ENCODE measurements at regions not wholly inside any gene's neighbourhood (a gene's known extent, or its start where the extent isn't known, plus 50 kb on each side); places are given as distances from the start of the nearest gene placed in this dataset.

DNA sequence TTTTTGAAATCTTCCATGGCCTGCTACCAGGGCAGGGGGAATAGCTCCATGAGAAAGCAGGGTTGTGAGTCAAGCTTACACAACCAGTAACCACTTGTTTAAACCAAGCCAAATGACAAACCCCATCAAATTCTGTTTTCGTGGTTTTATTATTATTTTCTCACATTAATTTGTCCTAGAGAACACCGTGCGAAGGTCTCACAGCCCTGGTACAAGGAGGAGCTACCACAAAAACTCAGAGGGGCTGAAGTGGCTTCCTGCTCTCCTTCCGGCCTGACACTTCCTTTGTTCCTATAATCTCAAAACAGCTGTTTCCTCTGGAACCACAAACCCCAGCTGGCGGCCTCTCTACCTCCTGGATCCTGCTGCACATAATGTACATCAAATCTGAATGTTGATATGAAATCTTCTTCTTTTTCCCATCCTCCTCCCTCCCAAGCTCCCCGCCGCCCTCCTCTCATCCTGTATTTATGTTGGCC, 375.9 kb downstream of the MCTP2 start:
- no peak for DNase-seq

DNA sequence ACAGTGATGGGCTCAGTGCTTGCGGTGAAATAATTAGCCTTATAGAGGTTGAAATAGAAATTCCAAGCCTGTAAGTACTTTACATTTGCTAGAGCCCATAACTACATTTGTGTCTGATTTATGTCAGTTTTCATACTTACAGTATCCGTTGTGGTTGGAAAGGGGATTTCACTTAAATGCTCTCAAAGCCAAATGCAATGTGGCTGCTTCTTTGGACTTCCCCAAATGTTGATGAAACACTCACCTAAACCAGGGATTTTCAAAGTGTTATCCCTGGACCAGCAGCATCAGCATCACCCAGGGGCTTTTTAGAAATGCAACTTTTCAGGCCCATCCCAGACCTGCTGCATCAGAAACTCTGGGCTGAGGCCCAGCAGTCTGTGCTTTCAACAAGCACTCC, 378.7 kb downstream of the MCTP2 start:
- DNase-seq, result no peak

DNA sequence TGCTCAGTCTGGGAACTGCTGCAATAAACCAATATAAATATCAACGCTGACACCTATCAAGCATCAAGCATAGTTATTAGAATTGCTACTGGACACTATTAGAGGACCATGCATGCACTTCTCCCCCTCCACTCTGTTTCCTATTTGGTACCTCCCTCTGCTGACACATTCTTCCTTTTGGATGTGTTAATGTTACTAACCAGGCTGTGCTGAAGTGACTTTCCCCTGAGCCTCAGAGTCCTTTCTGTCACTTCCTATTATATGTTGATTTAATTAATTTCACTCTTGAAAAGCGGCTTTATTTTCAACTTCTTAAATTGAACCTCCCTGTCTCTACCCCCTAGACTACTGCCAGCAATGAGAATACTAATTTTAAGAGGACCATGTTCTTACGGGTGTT, 379.1 kb downstream of the MCTP2 start:
- no peak for DNase-seq

DNA sequence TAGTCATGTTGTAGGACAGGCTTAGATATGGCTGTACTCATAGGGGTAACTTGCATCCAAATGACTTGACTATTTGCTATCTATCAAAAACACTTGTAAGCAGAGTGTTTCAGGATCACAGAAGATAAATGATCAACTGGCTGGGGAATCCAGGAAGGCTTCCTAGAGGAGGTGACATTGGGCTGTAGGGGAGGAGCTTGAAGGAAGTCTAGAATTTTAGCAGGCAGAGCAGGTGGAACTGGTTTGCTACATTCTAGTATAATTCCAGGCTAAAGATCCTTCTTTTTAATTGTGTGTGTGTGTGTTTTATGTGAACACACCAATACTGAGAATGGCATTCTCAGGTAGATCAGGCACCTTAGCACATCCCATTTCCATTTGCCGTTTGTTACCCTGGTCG, 380.3 kb downstream of the MCTP2 start:
- no peak for DNase-seq

DNA sequence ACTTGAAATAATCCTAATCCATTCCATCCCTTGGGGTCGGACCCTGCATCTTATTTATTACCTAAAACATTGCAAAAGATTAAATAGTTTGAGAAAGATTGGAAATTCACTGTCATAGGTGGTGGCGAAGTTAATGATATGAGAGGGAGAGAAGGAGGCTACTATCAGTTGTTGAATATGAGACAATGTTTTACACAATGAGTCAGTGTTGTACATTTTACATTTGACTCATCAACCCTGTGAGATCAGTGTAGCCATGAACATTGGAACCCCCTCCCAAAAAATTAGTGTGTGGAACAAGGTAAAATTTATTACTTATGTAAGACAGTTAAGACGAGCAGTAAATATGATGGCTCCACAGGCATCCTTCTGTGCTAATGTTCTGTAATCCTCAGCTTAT, 384.3 kb downstream of the MCTP2 start:
- DNase-seq, result no peak

DNA sequence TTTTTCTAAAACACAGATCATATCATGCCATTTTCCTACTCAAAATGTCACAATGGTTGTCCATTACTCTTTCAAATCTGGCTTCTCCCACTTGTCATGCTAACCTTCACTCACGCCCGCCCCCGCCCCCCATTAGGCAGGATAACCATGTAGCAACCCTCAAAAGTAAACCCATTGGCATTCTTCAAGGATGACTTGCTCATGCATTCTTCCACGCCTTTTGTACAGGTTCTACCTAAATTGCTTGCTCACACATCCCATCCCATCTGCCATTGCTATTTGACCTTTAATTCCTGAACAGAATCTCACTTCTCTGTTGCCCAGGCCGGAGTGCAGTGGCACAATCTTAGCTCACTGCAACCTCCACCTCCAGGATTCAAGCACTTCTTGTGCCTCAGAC, 389.3 kb downstream of the MCTP2 start:
- DNase-seq, result no peak

DNA sequence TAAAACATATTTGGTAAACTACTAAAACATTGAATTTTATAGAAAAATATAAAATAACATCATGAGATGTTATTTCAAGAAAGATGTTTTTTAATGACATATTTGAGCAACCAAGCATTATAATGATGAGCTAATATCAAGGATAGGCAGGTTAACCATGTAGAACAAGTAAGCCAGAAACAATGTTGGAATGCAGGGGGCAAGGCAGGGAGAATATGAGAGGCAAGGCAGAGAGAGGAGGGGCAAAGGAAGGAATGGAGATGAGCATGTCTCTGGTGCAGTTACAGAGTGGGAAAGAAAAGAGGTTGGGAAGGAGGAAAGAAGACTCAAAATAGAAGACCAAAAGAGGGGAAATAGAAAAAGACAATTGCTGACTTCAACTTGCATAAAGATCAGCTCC, 390.4 kb downstream of the MCTP2 start:
- DNase-seq, result no peak

DNA sequence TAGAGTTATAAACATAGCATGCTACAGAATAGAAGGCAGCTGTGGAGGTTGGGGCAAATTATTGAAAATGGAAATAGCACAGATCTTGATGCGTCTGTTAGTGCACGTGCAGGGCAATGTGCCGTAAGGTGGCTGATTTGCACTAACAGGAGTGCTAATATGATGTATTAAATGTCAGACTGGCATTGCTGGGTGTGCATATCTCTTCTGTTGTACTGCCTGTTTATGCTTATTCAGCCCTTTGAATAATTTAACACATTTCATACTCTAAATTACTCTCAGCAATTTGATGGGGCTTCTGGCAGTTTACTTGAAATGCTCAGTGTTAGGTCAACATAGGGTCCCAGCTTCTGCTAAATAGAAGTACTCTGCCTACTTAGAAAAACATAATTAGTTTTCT, 395.6 kb downstream of the MCTP2 start:
- DNase-seq, result no peak

DNA sequence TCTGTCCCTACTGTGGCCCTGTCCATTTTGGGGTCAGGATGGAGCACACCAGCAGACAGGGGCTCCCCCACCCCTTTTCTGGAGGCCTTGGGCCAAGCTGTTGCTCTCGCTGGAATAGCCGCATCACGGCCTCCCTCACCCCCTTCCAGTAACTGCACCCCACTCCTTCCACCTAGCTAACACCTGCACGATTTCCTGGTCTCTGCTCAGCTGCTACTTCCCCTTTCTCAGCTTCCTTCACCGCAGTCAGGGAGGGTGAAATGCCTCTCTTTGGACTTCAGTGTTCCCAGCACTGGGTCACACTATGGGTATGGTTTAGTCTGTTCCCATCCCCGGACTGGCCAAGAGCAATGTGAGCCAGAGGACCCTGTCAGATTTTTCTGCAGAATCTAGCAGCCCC, 400.2 kb downstream of the MCTP2 start:
- DNase-seq, result no peak

DNA sequence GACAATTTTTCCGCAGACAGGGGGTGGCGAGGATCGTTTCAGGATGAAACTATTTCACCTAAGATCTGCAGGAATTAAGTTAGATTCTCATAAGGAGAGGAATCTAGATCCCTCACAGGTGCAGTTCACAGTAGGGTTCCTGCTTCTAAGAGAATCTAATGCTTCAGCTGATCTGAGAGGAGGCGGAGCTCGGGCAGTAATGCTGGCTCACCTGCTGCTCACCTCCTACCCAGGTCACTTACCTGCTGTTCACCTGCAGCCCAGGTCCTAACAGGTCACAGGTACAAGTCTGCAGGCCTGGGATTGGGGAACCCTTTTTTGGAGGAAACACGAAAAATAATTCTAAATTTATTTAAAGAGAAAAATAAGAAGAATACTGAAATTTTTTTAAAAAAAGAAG, 406.8 kb downstream of the MCTP2 start:
- DNase-seq, result no peak

DNA sequence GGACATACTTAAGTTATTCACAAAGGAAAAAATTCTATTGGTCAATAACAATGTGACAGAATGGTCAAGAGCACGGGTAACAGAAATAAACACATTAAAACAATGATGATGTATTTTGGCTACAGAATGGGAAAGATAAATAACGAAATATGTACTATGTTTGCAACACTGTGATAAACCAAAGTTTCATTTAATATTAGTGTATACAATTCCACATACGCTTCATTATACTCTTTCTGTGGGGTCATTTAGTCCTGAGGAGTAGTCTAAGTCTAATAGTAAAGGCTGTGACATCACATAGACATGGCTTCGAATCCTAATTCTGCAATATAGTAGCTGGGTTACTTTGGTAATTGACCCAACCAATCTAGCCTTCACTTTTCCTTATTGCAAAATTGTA, 408.3 kb downstream of the MCTP2 start:
- no peak for DNase-seq

DNA sequence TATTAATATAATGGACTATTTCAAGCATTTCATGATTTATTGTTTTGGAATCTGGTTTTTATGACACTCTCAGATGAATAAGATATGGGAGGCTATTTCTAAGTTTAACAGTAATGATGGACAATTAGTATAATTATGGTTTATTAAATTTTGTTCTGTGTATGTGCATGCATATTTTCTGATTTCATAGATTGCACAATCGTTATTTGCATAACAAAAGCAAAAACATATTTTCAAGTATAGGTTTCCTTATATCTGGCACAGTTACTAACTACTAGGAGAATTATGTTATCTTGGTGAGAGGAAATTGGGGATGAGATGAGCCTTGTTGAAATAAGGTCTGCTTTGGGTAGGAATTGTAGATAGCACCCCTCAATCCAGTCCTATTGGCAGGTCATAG, 413.1 kb downstream of the MCTP2 start:
- DNase-seq, result no peak

DNA sequence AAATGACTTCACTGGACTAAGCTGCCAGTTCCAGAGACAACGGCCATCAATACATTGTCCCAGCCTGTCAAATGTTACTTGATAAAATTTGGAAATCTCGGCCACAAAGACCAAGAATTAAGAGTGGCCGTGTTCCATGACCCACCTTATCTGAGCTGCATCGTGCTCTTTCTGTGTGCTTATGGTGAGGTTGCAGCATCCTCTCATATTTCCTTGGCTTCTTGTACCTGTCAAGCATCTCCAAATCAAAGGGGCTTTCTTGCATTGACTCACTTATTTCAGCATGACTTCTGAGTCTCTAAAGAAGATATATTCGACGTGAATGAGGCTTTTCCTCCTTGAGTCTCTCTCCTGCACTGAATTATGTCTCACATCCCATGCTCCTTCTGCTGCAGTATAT, 421.7 kb downstream of the MCTP2 start:
- no peak for DNase-seq

DNA sequence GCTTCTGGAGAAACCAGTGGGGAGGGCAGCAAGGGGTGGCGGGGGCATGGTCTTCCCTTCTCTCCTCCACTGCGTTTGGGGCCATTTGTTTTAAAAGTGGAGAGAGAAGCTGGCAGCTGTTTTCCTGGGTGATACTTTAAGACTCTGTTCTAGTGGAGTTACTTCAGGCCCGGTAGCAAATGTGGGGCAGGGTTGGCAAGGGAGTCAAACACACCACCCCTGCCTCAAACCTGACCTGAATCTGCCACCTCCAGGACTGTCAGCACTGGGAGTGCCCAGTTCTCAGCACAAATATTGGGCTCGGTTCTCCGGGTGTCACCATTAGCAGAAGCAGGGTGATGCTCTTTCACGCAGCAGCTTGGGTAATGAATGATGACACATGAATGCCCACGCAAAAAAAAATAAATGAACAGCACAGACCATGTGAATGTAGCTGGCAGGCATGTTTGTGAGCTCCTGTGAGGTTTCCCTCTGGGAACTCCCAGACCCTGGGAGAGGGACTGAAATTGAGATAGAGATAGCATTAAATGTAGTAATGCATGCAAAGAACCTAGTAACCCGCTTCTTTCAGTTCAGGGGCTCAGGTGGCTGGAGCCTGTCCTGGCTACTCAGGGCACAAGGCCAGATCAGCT, 424.0 kb downstream of the MCTP2 start:
- DNase-seq, result no peak

DNA sequence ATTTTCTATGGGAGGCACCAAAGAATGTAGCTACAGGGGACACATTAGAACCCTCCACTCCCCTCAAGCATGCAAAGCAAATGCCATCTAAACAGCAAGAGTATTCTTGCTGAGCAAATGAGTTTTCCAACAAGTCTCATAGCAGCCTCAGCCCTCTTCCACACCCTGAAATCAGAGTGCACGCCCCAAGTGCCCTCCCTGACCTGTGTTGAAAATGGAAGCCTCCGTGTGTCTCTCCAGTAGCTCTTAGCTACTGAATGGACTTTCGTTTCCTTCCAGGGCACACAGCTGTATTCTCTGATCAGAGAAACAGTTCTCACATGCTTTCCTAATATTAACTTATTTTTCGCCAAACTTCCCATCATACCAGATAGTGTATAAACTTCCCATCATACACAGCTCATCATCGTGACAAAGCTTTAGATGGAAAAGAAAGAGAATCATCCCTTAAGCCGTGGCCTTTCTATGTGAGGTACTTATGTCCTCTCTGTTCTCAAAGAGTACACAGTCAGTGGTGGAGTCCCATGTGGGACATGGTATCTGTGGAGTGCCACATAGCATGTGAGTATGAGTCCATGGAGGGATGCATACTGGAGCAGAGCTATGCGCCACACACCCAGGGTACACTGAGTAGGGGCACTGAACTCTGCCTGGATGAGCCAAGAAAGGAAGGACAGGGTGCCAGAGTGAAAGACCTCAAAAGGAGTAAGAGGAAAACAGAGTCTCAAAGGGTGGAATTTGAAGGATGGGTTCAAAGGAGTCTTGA, 434.5 kb downstream of the MCTP2 start:
- no peak for DNase-seq

DNA sequence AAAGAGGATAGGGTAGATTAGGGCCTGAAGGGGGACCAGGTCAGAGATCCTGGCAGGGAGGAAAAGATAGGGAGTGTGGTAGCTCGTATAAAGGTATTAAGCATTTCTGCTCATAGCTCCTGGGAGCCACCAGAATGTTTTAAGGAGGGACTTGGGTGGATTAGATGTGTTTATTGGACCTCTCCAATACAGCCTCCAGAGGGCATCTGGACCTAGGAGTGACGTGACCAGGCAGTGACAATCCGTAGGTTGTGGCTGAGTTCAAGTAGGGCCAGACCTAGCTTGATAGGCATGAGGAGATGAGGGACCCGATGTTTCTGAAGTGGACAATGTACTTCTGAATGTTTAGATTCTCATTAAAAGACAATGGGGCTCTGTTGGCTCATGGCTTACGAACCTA, 435.2 kb downstream of the MCTP2 start:
- DNase-seq, result no peak

DNA sequence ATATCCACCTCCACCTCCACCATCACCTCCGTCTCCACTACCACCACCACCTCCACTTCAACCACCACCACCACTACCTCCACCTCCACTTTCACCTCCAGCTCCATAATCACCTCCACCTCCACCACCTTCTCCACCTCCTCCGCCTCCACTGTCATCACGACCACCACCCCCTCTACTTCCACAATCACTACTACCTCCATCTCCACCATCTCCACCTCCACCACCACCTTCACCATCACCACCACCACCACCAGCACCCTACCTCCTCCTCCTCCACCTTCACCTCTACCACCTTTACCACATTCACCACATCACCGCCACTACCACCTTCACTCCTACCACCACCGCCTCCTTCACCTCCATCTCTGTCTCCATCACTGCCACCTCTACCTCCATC, 435.7 kb downstream of the MCTP2 start:
- no peak for DNase-seq

DNA sequence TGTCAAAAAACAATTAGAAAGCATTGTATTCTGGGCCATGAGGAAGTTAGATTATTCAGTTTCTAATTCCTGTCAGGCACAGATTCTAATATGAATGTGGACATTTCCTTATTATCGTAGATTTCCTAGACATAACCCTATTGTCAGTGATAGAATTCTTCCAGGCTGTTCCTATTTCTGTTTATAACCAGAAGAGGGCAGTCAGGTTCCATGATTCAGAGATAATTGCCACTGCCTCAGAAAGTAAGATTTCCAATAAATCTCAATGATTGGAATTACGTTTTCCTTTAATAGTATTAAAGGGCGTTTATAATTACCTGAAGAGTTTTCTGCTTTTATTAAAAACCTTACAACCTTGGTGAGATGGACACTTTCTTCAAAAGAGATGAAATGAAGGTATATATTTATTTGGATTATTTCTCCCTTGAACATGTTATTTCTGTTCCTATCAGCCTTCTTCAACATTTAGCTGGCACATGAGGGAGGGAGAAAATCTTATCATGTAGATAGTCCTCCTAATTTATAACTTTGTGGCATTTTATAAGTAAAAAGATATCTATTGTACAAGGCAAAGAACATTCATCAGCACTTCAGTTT, 439.2 kb downstream of the MCTP2 start:
- peak; percentile 4 for DNase-seq

DNA sequence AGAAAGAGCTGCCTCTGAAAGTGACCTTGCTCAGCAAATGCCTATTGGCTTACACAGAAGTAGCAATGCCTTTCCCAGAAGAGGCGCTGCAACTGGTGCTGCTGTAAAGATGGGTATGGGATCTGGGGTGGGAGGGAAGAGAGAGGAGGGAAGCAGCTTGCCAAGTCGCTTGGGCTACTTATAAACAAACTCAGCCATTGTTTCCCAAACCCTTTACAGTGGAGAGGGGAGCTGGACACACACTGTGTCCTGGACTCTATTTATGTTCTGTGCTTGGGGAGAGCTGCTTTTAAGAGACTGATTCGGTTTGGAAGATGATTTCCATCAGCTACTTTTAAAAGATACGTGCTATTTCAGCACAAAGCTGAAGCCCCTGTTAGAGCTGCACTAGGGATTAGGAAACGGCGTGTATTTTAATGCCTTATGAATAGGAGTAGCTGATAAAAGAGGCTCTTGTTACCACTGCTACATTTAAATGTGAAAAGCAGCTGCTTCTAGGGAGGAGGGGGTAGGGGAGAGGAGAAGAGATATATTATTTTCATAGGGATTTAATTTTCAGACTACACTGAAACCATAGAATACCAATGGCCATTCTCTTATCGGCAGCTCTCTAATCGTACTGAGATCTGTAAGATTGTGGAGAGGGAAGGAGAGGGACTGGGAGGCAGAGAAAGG, 440.6 kb downstream of the MCTP2 start:
- no peak for DNase-seq

DNA sequence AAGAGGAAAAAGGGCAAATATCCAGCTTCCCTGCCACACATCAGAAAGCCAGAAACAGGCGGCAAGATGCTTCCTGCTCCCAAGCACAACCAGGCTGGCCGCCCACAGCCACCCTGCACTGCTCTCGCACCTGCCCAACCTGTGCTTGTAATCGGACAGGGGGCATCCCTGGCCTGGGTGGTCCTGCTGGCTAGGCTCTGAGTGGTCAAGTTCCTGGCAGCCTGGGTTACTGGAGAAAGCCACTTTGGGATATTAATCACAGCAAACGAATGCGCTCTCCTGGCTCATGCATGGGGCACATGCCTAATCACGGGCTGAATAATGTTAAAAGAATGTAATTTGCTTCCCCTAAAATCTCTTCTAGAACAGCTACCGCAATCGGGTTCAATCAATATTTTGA, 442.4 kb downstream of the MCTP2 start:
- no peak for DNase-seq

DNA sequence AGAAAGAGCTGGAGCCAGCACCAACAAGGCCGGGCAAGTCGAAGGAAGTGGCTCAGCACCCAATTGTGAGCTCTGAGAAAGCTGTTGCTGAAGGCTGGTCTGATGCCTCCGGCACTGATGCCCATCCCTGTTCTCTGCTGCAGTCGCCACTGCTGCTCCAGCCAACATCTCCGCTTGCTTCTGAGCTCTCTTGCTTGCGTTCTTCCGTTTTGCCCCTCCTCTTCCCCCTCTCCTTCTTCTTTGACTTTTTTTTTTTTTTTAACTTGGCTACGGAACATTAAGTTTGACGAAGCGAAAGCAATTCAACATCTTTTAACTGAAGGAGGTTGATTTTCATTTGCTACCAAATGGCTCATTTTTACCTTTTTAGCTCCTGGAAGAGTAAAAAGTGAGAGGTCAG, 442.9 kb downstream of the MCTP2 start:
- DNase-seq, result no peak

DNA sequence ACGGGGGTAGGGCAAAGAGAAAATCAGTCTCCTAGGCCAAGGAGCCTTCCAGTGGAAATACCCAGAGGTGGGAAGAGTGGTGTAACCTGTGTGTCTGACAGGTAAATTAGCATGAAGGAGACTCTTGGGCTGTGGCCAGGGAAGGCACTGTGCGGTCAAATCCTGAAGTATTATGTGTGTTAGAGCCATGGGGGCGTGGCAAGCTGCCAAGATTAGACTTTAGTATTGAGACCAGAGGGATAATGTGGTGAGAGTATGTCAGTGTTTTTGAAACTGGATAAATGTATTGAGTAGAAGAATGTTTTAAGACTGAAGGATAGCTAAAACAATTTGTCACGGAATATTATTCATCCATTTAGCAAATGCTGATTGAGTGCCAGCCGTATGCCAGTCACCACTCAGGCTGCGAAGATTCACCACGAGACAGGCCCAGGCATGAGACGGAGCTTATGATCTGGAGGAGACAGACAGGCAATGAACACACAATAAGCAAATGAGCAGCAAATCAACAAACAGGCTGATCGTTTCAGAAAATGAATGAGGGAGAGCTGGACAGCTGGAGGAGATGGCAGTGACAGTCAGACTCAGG, 445.9 kb downstream of the MCTP2 start:
- no peak for DNase-seq

DNA sequence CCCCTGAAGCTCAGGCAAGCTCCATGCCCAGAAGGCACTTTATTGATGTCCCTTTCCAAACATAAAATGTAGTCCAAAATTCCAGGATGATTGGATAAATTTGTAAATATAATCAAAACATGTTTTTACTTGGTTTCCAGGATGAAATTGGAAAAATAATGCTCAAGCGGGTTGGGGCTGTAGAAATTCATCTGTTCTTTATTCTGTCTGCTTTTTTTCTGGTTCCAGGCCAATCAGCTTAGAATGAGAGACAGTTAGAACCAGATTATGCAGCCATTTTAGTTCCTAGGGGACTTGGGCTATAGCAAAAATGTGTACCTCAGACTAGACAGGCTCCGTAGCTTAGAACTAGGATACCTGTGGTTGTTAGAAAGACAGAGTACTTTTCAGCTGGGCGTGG, 450.8 kb downstream of the MCTP2 start:
- no peak for DNase-seq

DNA sequence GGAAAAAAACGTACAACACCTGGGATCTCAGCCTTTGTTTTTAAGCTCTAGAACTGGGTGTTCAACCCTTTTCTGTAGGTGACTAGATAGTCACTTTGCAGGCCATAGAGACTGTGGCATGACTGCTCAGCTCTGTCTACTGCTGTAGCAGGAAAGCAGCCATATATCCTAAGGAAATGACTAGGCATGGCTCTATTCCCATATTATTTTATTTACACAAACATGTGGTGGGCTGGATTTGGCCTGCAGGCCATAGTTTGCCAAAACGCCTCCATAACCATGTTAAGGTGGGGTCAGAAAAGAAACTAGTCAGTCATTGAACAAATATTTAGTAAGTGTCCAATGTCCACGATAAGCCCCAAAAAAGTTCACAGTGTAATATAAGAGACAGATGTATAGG, 452.5 kb downstream of the MCTP2 start:
- DNase-seq, result no peak

Data from amniotic stem cell (primary cell).